Activated CD8-positive, alpha-beta memory T cell treated with anti-CD3 and anti-CD28 coated beads, Interleukin-2, amount 50 U/mL, for 24 hours (primary cell): ENCODE measurements at regions not wholly inside any gene's neighbourhood (a gene's known extent, or its start where the extent isn't known, plus 50 kb on each side); places are given as distances from the start of the nearest gene placed in this dataset.

Experiments
- DNase-seq: peaks from one replicate; pipeline ENCODE4 v3.0.0-alpha.2; 2020; ENCODE audit errors: extremely low read depth

- DNase-seq = no peak
Observed at GRCh38 chr15:94682171-94682570, 450.8 kb downstream of the MCTP2 start.

GRCh38 chr15:94683902-94684301, 452.5 kb downstream of the MCTP2 start:
- no peak for DNase-seq

DNA sequence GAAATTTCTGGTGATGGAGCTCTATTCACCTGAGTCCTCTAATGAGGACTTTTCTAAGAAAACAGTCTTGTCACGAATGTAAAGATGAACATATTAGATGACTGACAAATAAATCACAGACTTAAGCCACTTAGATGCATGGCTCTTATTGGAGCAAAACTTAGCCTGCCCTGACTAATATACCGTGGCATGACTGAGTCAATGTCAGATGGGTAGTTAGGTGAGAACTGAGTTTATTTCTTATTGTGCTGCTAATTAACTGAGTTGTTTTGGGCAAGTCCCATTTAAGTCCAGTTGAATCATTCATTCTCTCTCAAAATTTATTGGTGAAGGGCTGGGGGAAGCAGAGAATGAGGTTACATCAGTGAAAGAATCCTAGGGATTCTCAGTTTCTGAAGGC, 459.8 kb downstream of the MCTP2 start:
- DNase-seq = no peak

DNA sequence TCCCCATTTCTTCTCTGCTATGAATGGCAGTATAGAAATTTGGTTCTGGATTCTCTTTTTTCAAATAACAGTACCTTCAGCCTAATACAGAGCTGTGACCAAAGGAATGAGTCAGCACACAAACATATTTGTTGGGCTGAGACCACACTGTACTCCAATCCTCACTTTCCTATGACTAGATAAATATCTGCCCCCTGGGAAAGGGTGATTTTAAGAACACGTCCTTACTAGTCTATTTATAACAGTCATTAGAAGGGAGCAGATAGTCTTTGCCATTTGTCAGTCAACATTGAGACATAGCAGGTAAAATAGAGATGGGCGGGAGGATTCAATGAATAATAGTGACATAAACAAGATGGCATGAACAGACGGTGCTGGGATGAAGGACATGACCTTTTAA, 461.3 kb downstream of the MCTP2 start:
- DNase-seq = no peak

DNA sequence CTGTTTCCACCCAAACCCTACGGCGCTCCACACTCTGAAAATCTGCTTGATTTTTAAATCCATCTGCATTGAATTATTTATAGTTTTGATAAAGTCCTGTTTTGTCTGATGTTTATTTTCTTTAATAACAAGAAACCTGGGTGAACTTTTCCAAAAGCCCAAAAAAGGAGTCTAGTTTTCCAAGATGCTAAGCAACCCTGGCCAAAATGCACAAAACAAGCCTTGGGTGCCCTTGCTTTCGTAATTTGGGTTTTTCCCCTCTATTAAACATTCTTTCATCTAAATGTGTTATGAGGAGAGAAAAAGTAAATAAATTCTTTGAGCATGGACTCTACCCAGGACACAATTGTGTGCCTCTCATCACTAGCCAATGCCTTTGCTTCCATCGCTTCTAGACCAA, 468.9 kb downstream of the MCTP2 start:
- no peak for DNase-seq

DNA sequence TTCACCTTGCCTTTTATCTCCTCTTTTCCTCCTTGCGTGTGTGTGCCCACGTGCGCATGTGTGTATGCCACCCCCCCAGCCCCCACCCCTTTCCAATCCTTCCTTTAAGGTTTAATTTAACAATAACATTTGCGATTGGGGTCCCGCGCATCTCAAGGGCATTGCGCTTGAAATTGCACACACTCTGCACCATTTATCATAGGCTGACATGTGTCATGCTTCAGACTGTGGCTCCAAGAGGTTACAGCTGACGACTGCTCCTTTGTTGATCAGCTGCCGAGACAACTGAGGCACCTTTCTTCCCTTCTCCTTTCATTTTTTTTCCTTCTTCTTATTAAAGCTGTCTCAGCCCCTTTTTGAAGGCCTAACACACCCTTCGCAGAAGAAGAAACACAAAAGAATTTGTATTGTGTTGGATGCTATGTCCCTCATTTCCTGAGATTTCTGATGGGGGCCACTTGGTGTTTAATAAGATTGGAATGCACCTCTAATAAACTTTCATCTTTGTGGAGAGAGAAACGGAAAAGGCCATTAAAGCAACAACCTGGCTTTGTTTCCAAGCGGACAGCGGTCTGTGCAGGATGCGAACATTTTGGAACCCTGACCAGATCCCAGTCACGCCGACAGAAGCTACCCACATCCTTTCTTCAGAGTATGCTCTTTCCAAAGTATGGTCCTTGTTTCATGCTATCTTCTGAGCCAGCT, 470.1 kb downstream of the MCTP2 start:
- no peak for DNase-seq

- DNase-seq = no peak
Observed at GRCh38 chr15:94703596-94703995, 472.2 kb downstream of the MCTP2 start.

- DNase-seq = no peak
Observed at GRCh38 chr15:94704421-94704820, 473.1 kb downstream of the MCTP2 start.

- no peak for DNase-seq
Observed at GRCh38 chr15:94704946-94705345, 473.6 kb downstream of the MCTP2 start.

- no peak for DNase-seq
Observed at GRCh38 chr15:94709319-94709718, 478.0 kb downstream of the MCTP2 start.

GRCh38 chr15:94722024-94722636, 490.8 kb downstream of the MCTP2 start:
- DNase-seq = no peak

- DNase-seq = no peak
Observed at GRCh38 chr15:94723801-94724200, 492.4 kb downstream of the MCTP2 start.

DNA sequence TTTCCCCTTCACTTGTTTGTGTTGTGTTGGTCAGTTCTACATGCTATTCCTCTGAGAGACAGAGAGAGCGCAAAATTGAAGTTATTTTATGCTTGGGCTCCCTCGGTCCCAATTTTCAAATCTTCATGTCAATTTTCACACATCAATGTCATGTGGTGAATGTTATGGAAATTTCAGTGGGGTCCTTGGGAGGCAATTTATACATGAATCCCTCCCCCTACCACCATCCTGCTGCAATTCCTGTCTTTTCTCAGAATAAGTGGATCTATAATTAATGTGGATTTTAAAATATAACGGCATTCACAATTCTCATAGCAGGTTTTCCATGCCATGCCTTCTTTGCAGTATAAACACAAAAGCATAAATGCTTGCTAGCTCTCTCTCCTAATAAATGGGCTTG, 499.9 kb downstream of the MCTP2 start:
- DNase-seq = no peak

DNA sequence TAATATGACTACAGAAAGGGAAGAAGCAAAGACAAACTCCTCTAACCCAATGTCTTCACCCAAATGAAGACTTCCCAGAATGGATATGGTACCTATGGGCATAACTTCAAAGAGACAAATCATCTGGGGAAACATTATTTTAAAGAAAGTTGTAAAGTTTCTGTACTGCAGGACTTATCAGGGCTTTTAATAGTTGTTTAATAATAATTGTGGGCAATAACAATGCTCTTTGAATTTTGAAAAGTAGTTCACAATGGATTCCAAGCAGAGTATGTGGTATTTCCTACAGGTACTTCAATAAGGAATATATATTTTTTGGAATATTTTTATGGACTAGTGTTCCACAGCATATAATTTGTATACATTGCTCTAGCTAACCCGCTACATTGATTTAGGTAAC, 503.1 kb downstream of the MCTP2 start:
- no peak for DNase-seq

DNA sequence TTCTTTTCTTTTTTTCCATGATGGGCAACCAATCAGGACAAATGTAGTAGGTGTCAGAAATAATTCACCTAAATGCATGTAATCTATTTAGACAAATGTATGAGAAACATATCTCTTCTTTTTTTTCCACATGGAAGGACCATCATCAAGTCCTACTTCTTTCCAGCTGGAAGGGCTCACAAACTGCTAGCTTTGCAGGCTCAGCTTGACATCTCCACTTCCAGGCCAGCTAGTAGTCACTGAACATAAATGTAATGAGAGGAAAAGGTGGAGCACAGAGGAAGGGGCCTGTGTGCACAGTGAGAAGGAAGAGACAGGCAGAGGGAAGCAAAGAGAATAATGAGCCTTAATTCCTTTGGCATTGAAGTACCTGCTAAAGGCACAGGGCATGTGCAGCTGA, 504.9 kb downstream of the MCTP2 start:
- no peak for DNase-seq

- DNase-seq = no peak
Observed at GRCh38 chr15:94739639-94740038, 508.3 kb downstream of the MCTP2 start.

DNA sequence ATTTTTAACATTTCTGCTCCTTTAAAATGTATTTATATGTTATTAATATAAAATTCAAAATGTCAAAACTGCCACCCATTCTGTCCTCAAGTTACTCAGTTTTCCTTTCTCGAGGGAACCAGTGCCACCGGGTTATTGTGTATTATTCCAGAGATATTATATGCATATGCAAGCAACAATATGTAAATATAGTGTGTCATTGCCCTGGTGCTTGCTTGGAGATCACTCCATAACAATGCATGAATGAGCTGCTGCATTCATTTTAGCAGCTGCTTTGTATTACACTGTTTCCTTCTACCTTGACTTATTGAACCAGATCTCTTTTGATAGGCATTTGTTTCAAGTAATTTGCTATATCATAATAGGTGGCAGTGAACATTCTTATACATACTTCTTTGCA, 509.1 kb downstream of the MCTP2 start:
- no peak for DNase-seq

- DNase-seq = no peak
Observed at GRCh38 chr15:94743668-94744067, 512.3 kb downstream of the MCTP2 start.

DNA sequence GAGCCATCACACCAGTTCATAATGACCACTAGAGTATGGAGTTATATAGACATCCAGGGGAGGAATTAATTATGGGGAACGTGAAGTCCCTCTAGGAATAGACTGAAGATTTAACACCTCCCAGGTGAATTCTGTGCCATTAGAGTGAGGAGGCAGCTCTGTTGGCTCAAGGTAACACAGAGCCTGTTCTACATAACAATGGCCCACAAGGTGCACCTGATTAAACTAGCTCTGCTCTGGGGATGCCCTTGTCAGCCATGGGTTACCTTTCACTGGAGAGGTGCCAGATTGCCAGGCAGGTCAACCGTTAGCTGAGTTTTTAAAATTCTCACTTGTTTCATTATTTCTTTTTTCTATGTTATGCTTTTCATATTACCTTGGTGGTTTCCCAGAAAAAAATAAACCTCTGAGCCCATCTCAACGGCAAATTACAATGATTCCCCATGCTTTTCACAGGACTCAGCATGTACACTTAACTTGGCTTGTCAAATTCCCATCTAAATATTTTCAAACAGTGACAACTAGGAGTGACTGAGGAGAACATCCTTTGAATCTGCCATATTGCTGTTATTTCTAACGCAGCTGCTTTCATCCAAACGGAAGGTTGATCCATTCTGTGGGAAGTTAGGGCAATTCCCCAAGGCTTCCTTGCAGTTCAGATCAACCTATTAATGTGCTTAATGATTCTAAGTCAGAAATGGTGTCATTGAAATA, 512.9 kb downstream of the MCTP2 start:
- no peak for DNase-seq

DNA sequence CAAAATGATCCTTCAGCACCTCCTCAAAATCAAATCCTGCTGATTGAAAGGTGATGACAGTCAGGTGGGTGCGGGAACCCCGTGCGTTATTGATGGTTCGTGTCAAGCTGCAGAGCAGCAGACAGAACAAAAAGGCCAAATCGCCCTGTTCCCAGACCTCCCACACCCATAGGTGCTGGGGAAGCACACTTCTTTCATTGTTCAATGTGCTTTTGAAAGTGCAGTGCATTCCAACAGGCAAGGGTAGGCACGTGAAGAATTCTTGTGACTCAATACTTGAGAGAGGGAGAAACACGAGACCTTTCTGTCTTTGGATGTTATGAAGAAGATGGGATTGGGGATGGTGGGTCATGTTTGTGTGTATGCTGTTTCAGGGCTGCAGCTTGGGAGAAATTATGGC, 514.0 kb downstream of the MCTP2 start:
- no peak for DNase-seq

- no peak for DNase-seq
Observed at GRCh38 chr15:94747510-94747909, 516.1 kb downstream of the MCTP2 start.

DNA sequence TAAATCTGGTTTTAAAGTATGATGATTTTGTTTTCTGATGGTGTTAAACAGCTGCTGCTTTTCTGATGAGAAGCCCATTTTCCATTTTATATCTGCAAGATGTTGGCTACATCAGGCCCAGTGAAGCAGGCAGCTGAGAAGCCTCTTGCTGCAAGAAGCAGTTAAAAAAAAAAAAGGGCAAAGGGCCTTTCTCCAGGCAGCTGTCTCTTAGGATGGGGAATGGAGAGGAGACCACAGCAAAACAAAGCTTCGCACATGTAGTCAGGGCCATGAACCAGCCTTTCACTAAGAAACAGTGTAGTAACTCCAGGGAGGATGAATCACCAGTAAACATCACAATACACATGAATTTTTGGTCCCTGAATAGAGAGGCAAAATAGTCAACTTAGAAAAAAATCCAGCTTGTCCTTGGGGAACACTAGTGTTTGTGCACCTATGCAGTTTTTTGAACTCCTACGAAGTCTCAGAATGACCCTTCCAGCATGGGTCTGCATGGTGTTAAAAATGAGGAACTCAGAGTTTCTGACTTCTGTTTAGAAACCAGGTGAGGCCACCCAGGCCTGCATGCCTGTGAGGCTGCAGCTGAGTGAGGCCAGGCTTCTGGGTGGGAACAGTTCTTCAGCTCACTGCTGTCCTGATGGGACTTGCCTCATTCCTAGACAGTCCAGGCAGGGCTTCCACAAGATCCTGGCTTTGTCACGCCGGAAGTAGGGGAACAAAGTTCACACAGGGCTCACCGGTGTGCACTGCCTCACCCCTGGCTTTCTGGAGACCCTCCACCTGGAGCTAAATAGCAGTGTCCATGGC, 518.7 kb downstream of the MCTP2 start:
- DNase-seq = no peak
